ENCODE measurements at regions not wholly inside any gene's neighbourhood (a gene's known extent, or its start where the extent isn't known, plus 50 kb on each side); places are given as distances from the start of the nearest gene placed in this dataset.
A peak's percentile ranks its signal among the peaks of the same experiment; 100 is the strongest.
"Not testable (repeated sequence)": the region's sequence is repeated elsewhere in the genome, so short reads cannot be mapped to it uniquely, and the experiment has no call there.

GRCh38 chr5:159571501-159572244 is 241.4 kb upstream of the IL12B start:
- no peak for DNase-seq (ENCODE audit: insufficient read length, low spot score)
- FAIRE-seq = no peak

GRCh38 chr5:159576902-159577301 is 246.6 kb upstream of the IL12B start:
- DNase-seq (ENCODE audit: insufficient read length, low spot score) (no peak), FAIRE-seq (no peak)

GRCh38 chr5:159581502-159582249 is 251.4 kb upstream of the IL12B start:
- peak; percentile 7 for DNase-seq (ENCODE audit: insufficient read length, low spot score)
- no peak for FAIRE-seq

- no peak for FAIRE-seq
- DNase-seq (ENCODE audit: insufficient read length, low spot score) = no peak
Observed at GRCh38 chr5:159582756-159583541, 252.7 kb upstream of the IL12B start.

DNA sequence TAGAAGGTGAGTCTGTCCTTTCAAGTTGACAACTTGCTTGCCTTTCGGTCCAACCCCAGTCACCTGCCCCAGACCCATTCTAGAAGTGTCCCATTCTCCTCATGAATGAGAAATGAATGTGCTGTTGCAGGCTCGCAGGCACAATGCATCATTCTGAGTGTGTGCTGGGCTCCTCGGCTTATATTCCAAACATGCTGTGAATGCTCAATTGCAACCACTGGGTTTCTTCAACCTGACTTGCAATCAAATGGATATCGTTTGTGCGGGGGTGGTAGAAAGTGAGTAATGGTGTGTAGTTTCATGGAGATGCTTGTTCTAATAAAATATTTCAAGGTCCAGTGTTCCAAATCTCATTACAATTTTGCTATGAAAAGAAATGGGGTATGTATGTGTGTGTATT is 256.6 kb upstream of the IL12B start:
- DNase-seq (ENCODE audit: insufficient read length, low spot score) = no peak
- no peak for FAIRE-seq

- FAIRE-seq = no peak
- no peak for DNase-seq (ENCODE audit: insufficient read length, low spot score)
Observed at GRCh38 chr5:159588941-159589340, 258.7 kb upstream of the IL12B start.

- no peak for FAIRE-seq
Observed at GRCh38 chr5:159593518-159594073, 263.3 kb upstream of the IL12B start.

GRCh38 chr5:159595561-159595960 is 265.3 kb upstream of the IL12B start:
- not testable (repeated sequence) for FAIRE-seq; DNase-seq (ENCODE audit: insufficient read length, low spot score)

More at GRCh38 chr5:159593518-159594073, 263.3 kb upstream of the IL12B start:
- no peak for DNase-seq (ENCODE audit: insufficient read length, low spot score)

GRCh38 chr5:159601216-159601615 is 270.9 kb upstream of the IL12B start:
- no peak for FAIRE-seq
- no peak for DNase-seq (ENCODE audit: insufficient read length, low spot score)

GRCh38 chr5:159602434-159602833 is 272.1 kb upstream of the IL12B start:
- no peak for DNase-seq (ENCODE audit: insufficient read length, low spot score)
- FAIRE-seq = no peak

- DNase-seq (ENCODE audit: insufficient read length, low spot score) (no peak), FAIRE-seq (no peak)
Observed at GRCh38 chr5:159605585-159605984, 275.3 kb upstream of the IL12B start.

DNA sequence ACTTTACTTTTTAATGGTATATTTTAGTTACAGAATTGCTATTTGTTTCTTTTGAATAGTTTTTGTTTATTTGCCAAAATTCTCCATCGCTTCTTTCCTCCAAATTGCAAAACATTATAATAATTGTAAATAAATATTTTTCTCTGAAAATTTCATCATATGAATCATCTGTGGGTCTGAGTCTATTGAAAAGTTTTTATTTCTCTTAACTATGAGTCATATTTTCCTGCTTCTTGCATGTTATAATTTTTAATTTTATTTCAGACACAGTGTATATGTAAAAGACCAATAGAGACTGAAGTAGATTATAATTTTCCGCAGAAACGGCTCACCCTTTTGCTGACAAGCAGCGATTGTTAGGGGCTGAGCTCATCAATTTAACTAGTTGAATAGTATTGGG is 279.1 kb upstream of the IL12B start:
- DNase-seq (ENCODE audit: insufficient read length, low spot score) (no peak), FAIRE-seq (no peak)

DNA sequence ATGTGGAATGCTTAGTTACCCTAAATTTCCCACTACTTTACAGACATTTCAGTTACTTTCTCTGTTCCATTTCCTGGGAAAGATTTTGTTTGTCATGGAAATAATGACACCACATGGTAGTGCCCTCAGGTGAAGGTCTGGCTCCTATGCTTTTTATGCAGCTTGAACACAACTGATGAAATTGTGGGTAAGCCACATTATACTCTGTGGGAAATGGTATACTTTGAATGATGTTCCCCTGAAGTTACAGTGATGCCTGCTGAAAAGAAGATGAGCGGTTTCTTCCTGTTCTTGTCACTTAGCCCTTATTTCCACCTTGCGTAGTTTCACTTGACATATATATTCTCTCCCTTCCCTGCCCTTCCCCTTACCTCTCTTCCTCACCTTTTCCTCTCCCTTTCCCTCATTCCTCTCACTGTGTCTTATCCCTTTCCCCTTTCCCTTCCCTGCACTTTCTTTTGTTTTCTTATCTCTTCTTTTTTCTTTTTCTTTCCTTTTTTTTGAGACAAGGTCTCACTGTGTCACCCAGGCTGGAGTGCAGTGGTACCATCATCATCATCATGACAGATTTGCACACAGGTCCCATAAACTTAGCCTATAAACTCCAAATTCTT is 280.8 kb upstream of the IL12B start:
- no peak for DNase-seq (ENCODE audit: insufficient read length, low spot score)
- no peak for FAIRE-seq

DNA sequence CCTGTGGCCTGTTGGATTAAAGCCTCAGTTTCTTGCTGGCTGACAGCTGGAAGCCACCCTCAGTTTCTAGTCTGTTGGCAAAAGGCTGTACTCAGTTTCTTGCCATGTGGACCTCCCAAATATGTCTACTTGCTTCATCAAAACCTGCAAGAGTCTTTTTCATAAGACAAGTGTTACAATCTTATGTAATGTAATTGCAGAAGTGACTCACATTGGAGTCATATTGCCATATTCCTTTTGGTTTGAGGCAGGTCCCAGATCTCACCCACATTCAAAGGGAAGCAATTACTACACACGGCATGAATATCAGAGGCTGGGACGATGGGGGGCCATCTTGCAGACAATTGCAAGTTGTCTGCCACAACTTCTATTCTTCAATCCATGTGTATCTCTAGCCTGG is 286.7 kb upstream of the IL12B start:
- DNase-seq (ENCODE audit: insufficient read length, low spot score) = no peak
- FAIRE-seq = no peak

DNA sequence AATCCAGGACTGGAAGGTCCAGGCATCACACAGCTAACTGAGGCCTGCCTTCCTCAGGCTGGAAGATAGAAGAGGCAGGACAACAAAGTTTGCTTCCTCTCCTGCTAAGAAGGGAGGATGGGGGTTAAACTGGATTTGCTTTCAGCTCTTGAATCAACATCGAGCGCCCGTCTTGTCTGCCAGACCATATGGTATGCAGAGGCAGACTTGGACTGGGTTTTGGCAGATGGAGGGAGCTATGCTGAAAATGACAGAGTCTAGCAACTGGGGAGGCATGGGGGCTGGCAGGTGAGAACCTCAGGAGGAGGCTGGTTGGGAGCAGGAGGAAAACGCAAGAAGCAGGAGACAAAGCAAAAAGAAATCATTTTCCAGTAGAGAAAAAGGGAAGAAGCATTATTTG is 289.5 kb upstream of the IL12B start:
- DNase-seq (ENCODE audit: insufficient read length, low spot score) = no peak
- FAIRE-seq = no peak

- FAIRE-seq (no peak), DNase-seq (ENCODE audit: insufficient read length, low spot score) (no peak)
Observed at GRCh38 chr5:159620853-159621540, 290.7 kb upstream of the IL12B start.

GRCh38 chr5:159628703-159629102 is 287.6 kb upstream of the ADRA1B start:
- DNase-seq (ENCODE audit: insufficient read length, low spot score) = no peak
- no peak for FAIRE-seq

DNA sequence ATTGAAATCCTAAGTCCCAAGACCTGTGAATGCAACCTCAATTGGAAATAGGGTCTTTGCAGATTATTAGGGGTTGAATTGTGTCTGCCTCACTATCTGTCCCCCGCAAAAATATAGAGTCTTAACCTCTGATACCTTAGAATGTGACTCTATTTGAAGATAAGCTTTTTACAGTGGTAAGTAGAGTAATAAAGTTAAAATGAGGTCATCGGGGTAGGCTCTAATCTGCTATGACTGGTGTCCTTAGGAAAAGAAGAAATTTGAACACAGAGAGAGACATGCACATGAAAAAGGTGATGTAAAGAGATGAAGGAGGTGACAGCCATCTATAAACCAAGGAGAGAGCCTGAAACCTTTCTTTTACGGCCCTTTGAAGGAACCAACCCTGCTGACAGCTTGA is 287.1 kb upstream of the ADRA1B start:
- FAIRE-seq (no peak), DNase-seq (ENCODE audit: insufficient read length, low spot score) (no peak)

DNA sequence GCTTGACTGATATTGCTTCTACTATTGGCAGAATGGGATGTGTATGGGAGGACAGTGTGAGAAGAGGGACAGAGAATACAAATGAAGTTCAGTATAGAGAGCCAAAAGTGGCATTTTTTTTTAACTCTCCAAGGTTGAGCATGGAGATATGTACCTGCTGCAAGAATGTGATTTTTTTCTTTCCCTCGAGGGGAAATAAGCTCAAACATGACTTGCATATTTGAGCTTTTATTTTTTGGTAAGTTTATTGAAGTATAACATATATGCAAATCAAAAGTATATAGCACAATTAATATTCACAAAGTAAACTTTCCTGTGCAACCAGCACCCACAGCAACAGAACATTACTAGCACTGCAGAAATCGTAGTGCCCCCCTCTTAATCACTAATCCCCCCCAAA is 285.7 kb upstream of the ADRA1B start:
- no peak for DNase-seq (ENCODE audit: insufficient read length, low spot score)
- FAIRE-seq = no peak

GRCh38 chr5:159631001-159631400 is 285.3 kb upstream of the ADRA1B start:
- DNase-seq (ENCODE audit: insufficient read length, low spot score) = no peak
- no peak for FAIRE-seq
